ENCODE measurements at regions not wholly inside any gene's neighbourhood (a gene's known extent, or its start where the extent isn't known, plus 50 kb on each side); places are given as distances from the start of the nearest gene placed in this dataset.
"Not testable (repeated sequence)": the region's sequence is repeated elsewhere in the genome, so short reads cannot be mapped to it uniquely, and the experiment has no call there.

DNA sequence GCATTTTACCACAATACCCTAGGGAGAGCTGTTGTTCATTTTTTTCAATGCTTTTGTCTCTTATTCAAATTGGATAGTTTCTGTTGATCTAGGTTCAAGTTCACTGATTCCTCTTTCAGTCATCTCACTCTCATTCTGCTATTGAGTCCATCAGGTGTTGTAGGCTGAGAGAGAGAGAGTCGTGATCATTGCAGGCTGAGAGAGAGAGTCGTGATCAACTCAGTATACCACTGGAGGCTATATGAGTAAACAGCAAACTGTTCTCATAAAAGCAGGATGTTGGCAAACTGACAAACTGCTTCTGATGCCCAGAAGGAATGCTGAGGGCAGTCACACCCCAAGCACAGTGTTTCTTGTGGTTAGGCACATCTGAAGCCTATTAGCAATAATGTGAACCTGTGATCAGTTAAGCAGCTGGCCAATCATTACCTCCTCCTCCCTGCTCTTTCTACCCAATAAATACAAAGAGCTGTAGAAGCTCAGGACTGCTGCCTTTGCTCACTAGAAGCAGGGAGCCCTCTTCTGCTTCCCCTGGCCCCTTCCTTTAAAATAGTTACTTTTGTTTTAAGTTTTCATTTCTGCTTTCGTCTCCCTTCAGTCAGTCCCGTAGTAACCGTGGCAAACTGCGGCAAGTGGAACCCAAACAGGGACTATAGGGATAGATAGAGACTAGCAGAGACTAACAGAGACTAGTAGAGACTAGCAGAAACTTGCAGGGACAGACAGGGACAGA is 476.1 kb upstream of the ACO1 start:
- Histone ChIP-seq H3K9me3 (peaks cover 0 to 4% of the 10 kb centered on the region in 2 donors), H3K36me3 (no peaks in the 10 kb centered on the region), H3K4me1 (no peaks in the 10 kb centered on the region), H3K27me3 (no peaks in the 10 kb centered on the region), H3K4me3 (no peak overlapping the region), H3K27ac (no peak overlapping the region)
- intact Hi-C loops (cut with DNase I) = no loop called here
- ATAC-seq = no peak
- TF ChIP-seq, protein P1, sequence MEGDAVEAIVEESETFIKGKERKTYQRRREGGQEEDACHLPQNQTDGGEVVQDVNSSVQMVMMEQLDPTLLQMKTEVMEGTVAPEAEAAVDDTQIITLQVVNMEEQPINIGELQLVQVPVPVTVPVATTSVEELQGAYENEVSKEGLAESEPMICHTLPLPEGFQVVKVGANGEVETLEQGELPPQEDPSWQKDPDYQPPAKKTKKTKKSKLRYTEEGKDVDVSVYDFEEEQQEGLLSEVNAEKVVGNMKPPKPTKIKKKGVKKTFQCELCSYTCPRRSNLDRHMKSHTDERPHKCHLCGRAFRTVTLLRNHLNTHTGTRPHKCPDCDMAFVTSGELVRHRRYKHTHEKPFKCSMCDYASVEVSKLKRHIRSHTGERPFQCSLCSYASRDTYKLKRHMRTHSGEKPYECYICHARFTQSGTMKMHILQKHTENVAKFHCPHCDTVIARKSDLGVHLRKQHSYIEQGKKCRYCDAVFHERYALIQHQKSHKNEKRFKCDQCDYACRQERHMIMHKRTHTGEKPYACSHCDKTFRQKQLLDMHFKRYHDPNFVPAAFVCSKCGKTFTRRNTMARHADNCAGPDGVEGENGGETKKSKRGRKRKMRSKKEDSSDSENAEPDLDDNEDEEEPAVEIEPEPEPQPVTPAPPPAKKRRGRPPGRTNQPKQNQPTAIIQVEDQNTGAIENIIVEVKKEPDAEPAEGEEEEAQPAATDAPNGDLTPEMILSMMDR (IDR thresholded peaks at IDR 0.05) = no peak
- no peak for DNase-seq

DNA sequence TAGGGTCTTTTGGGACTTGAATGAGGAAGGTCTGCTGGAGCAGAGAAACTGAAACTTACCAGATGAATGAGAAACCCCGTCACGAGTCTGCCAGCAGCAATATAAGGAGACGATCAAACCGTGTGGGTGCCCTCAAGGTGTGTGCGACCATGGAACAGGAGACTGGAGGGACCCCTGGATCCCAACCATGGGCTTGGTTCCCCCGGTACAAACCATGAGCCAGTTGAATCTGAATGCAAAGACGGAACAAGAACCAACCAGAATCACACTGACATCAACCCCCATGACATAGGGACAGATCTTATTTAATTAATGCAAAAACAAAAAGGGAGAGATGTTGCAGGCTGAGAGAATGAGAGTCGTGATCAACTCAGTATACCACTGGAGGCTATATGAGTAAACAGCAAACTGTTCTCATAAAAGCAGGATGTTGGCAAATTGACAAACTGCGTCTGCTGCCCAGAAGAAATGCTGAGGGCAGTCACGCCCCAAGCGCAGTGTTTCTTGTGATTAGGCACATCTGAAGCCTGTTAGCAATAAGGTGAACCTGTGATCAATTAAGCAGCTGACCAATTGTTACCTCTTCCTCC is 475.5 kb upstream of the ACO1 start:
- no peaks in the 10 kb centered on the region for H3K4me1 ChIP-seq
- TF ChIP-seq, protein P1 (IDR thresholded peaks at IDR 0.05) = no peak
- intact Hi-C loops (cut with DNase I) = no loop called here
- H3K27me3 ChIP-seq = no peaks in the 10 kb centered on the region
- DNase-seq = no peak
- H3K9me3 ChIP-seq = peaks cover 0 to 4% of the 10 kb centered on the region in 2 donors
- no peak overlapping the region for H3K27ac ChIP-seq
- no peaks in the 10 kb centered on the region for H3K36me3 ChIP-seq
- H3K4me3 ChIP-seq = no peak overlapping the region
- no peak for ATAC-seq

DNA sequence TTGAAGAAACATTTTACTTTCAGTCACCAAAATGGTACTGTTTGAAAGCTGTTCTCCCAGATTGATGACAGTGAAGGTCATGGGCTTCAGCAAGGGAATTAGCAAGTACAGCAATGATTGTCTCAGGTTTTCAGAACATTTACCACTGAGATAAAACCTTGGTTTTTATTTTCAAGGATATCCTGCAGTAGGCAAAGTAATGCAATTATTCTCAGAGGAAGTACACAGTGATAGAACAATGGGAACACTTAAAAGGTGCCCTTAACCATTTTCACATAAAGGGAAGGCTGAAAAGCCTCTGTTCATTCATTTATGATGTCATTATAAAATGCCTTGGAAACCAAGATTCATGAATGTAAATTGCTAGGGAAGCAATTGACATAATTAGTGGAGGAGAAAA is 471.8 kb upstream of the ACO1 start:
- intact Hi-C loops (cut with DNase I) = no loop called here
- H3K4me1 ChIP-seq = no peaks in the 10 kb centered on the region
- no peaks in the 10 kb centered on the region for H3K27me3 ChIP-seq
- no peaks in the 10 kb centered on the region for H3K9me3 ChIP-seq
- H3K4me3 ChIP-seq = no peak overlapping the region
- no peak overlapping the region for H3K27ac ChIP-seq
- ATAC-seq = no peak
- no peak for DNase-seq
- TF ChIP-seq, protein P1 (IDR thresholded peaks at IDR 0.05) = no peak
- no peaks in the 10 kb centered on the region for H3K36me3 ChIP-seq

DNA sequence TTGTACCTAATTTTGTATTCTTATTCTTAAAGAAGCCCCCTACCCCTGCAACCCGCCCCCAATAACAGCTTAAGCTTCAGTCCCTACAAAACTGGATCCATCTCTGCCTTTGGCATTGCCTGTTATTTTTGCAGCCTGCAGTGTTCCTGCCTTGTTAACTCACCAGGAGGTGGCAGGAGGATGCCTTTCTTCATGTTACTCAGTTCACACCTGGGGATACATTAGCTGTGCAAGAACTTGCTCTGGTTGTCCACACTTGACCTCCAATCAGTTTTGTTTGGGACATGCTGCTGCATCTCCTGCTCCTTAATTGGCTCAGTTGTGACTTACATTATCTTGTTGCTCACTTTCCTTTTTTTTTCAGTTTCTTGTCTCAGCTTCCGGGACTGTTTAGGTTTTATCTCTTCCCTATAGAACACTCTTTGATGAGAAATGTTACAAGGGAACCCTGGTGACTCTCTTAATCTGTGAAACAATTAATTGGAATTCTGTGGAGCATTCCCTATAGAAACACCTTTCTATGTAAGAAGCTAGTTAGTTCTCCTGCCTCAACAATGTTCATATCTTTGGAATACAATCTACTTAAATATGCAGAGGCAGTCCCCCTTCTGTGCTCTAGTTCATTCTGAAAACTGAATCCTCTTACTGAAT is 467.7 kb upstream of the ACO1 start:
- TF ChIP-seq, protein P1 (IDR thresholded peaks at IDR 0.05) = no peak
- peaks cover 0 to 4% of the 10 kb centered on the region in 2 donors for H3K9me3 ChIP-seq
- no peak overlapping the region for H3K4me3 ChIP-seq
- intact Hi-C loops (cut with DNase I) = no loop called here
- ATAC-seq = no peak
- no peaks in the 10 kb centered on the region for H3K4me1 ChIP-seq
- H3K27me3 ChIP-seq = no peaks in the 10 kb centered on the region
- no peaks in the 10 kb centered on the region for H3K36me3 ChIP-seq
- no peak overlapping the region for H3K27ac ChIP-seq
- DNase-seq = no peak

DNA sequence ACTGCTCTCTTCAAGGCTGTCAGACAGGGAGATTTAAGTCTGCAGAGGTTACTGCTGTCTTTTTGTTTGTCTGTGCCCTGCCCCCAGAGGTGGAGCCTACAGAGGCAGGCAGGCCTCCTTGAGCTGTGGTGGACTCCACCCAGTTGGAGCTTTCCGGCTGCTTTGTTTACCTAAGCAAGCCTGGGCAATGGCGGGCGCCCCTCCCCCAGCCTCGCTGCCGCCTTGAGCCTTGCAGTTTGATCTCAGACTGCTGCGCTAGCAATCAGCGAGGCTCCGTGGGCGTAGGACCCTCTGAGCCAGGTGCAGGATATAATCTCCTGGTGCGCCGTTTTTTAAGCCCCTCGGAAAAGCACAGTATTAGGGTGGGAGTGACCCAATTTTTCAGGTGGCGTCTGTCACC is 446.7 kb upstream of the ACO1 start:
- DNase-seq; H3K36me3 ChIP-seq; intact Hi-C loops (cut with DNase I); ATAC-seq; H3K4me3 ChIP-seq; H3K27me3 ChIP-seq; H3K27ac ChIP-seq; H3K9me3 ChIP-seq; H3K4me1 ChIP-seq: not testable (repeated sequence)
